ENCODE measurements at regions not wholly inside any gene's neighbourhood (a gene's known extent, or its start where the extent isn't known, plus 50 kb on each side); places are given as distances from the start of the nearest gene placed in this dataset.

DNA sequence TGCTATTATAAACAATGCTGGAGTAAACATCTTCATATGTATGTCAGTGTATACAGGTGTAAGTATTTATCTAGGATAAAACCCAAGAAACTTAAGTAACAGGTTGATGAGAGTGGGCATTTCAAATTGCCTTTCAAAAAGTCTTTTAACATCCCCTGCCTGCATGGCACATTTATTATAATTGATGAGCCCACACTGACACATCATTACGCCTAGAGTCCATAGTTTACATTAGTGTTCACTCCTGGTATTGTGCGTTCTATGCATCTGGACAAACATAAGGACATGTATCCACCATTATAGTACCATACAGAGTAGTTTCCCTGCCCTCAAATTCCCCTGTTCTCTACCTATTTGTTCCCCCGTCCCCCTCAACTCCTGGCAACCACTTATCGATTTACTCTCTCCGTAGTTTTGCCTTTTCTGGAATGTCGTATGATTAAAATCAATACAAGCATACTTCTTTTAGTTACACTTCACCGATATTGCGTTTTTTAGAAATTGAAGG lies 53.7 kb downstream of the NACA2 start:
- H3K56ac ChIP-seq (replicated peaks; ENCODE audit: insufficient read length, low read depth, low read length), result no peak overlapping the region
- no peaks in the 10 kb centered on the region for H3K23me2 ChIP-seq (ENCODE audit: low read depth, low read length)
- no peaks in the 10 kb centered on the region for H3K79me2 ChIP-seq (ENCODE audit: control insufficient read depth in 1 of 2, insufficient read depth in 2 of 2, low read length in 2 of 2)
- no peak overlapping the region for H3K23ac ChIP-seq (ENCODE audit: insufficient read length)
- DNase-seq (ENCODE audit: low read depth in 1 of 2, low spot score in 2 of 2), result no peak
- no peak overlapping the region for H3K4me2 ChIP-seq (ENCODE audit: insufficient read depth in 1 of 2, low read depth in 2 of 2, low read length in 2 of 2)
- H2AFZ ChIP-seq (ENCODE audit: low read length), result no peak overlapping the region
- no peak overlapping the region for H3K27ac ChIP-seq (ENCODE audit: low read depth, low read length)
- no peak overlapping the region for H4K5ac ChIP-seq (ENCODE audit: insufficient read length, low read depth, low read length)
- no peak overlapping the region for H3K4me3 ChIP-seq (ENCODE audit: extremely low read depth in 1 of 4, insufficient read depth in 2 of 4, low read depth in 3 of 4, low read length in 4 of 4)
- no peak overlapping the region for H4K8ac ChIP-seq (ENCODE audit: extremely low read depth, insufficient read depth, low read length)
- no peaks in the 10 kb centered on the region for H3K79me1 ChIP-seq (ENCODE audit: low read depth, low read length)
- no peaks in the 10 kb centered on the region for H3K9me3 ChIP-seq (ENCODE audit: insufficient read depth in 2 of 2, low read depth in 1 of 2, low read length in 1 of 2)
- H3K4me1 ChIP-seq (replicated peaks in 1 of 4; ENCODE audit: control insufficient read depth in 3 of 4, insufficient read depth in 4 of 4, low read length in 3 of 4), result no peaks in the 10 kb centered on the region
- H3K14ac ChIP-seq (ENCODE audit: insufficient read length), result no peak overlapping the region
- H2BK5ac ChIP-seq (ENCODE audit: low read depth, low read length), result no peak overlapping the region
- H2BK12ac ChIP-seq (ENCODE audit: low read depth, low read length), result no peak overlapping the region
- 87% methylated on average over 8 of the region's 8 CpGs; no CpG with 5 or more reads in 1 of the 2 experiments for WGBS, 2 experiments (ENCODE audit: extremely low coverage in 1 of 2, insufficient coverage in 1 of 2, insufficient read length in 1 of 2, insufficient replicate concordance in 2 of 2, low coverage in 1 of 2, low lambda C conversion rate in 2 of 2, missing lambda C conversion rate in 1 of 2)
- POLR2A ChIA-PET (ENCODE audit: partially characterized antibody), result no interaction called here
- H3K36me3 ChIP-seq (ENCODE audit: control insufficient read depth in 2 of 4, insufficient read depth in 4 of 4, low read length in 3 of 4), result no peaks in the 10 kb centered on the region; a peak in 1 of 8 replicates
- FAIRE-seq, result no peak
- H2BK120ac ChIP-seq (replicated peaks; ENCODE audit: low read depth, low read length), result no peak overlapping the region
- no peak overlapping the region for H3K4ac ChIP-seq (replicated peaks; ENCODE audit: insufficient read length, low read depth, low read length)
- H3K27me3 ChIP-seq (replicated peaks in 1 of 4; ENCODE audit: control insufficient read depth in 3 of 4, extremely low read depth in 1 of 4, insufficient read depth in 3 of 4, low read length in 3 of 4), result no peaks in the 10 kb centered on the region
- TF ChIP-seq HDAC6 (IDR thresholded peaks at IDR 0.05; ENCODE audit: low read depth, low read length) (no peak), BACH1 (IDR thresholded peaks at IDR 0.05; ENCODE audit: low read length) (no peak), BCL11A (IDR thresholded peaks at IDR 0.05; ENCODE audit: low read depth in 2 of 2, low read length in 2 of 2) (no peak), KDM4A (IDR thresholded peaks at IDR 0.05; ENCODE audit: low read depth, low read length, severe bottlenecking) (no peak), SAP30 (IDR thresholded peaks at IDR 0.05; ENCODE audit: insufficient read depth, insufficient replicate concordance, low read length) (no peak), KDM1A (IDR thresholded peaks at IDR 0.05; ENCODE audit: borderline replicate concordance, low read length) (no peak)
- no peak overlapping the region for H3K9ac ChIP-seq (replicated peaks in 1 of 4; ENCODE audit: extremely low read depth in 1 of 4, low read depth in 3 of 4, low read length in 3 of 4)
- no peak overlapping the region for H4K91ac ChIP-seq (replicated peaks; ENCODE audit: insufficient read length, low read length)
- no peaks in the 10 kb centered on the region for H4K20me1 ChIP-seq (replicated peaks in 1 of 2; ENCODE audit: control insufficient read depth in 1 of 2, insufficient read depth in 2 of 2, low read length in 2 of 2)
- no peak overlapping the region for H2AK5ac ChIP-seq (ENCODE audit: low read depth, low read length)
- no peak overlapping the region for H3K18ac ChIP-seq (ENCODE audit: extremely low read depth, low read length)
- CTCF ChIA-PET (ENCODE audit: partially characterized antibody), result no interaction called here
- no peak overlapping the region for H2BK20ac ChIP-seq (ENCODE audit: low read length)
- no peak overlapping the region for H2BK15ac ChIP-seq (ENCODE audit: low read length)
